ENCODE measurements at regions not wholly inside any gene's neighbourhood (a gene's known extent, or its start where the extent isn't known, plus 50 kb on each side); places are given as distances from the start of the nearest gene placed in this dataset.

- Histone ChIP-seq H3K4me1 (ENCODE audit: control insufficient read depth, extremely low read depth, insufficient read depth, low read length) (no peaks in the 10 kb centered on the region), H3K36me3 (ENCODE audit: control insufficient read depth, insufficient read depth, low read length) (no peaks in the 10 kb centered on the region), H3K27me3 (ENCODE audit: control insufficient read depth, insufficient read depth, low read length) (no peaks in the 10 kb centered on the region), H3K27ac (ENCODE audit: insufficient read depth, low read length) (no peak overlapping the region), H3K9me3 (ENCODE audit: control insufficient read depth, insufficient read depth, low read depth, low read length) (no peaks in the 10 kb centered on the region), H4K20me1 (ENCODE audit: control insufficient read depth, extremely low read depth, insufficient read depth, low read length) (no peaks in the 10 kb centered on the region), H3K4me3 (replicated peaks in 1 of 4; ENCODE audit: control extremely low read depth in 1 of 4, insufficient read depth in 1 of 4, low read depth in 3 of 4, low read length in 4 of 4) (no peak overlapping the region), H3K79me2 (ENCODE audit: control insufficient read depth, insufficient read depth, low read length) (no peaks in the 10 kb centered on the region), H3K9ac (ENCODE audit: insufficient read depth, low read length) (no peak overlapping the region), H3K4me2 (ENCODE audit: extremely low read depth, insufficient read depth, low read length) (no peak overlapping the region), H2AFZ (ENCODE audit: low read length) (no peak overlapping the region)
- TF ChIP-seq EZH2 (IDR thresholded peaks at IDR 0.05; ENCODE audit: low read length, missing control alignments) (no peak), CTCF (conservative IDR thresholded peaks at IDR 0.05 in 1 of 2, IDR thresholded peaks at IDR 0.05 in 1 of 2; ENCODE audit: low read depth in 1 of 2, low read length in 2 of 2) (no peak)
- DNase-seq (ENCODE audit: low read depth in 2 of 2): no peak
Observed at GRCh38 chr6:87923389-87924050, 124.1 kb upstream of the SPACA1 start.

- no peak overlapping the region for H3K4me3 ChIP-seq (replicated peaks in 1 of 4; ENCODE audit: control extremely low read depth in 1 of 4, insufficient read depth in 1 of 4, low read depth in 3 of 4, low read length in 4 of 4)
- H4K20me1 ChIP-seq (ENCODE audit: control insufficient read depth, extremely low read depth, insufficient read depth, low read length): no peaks in the 10 kb centered on the region
- H3K79me2 ChIP-seq (ENCODE audit: control insufficient read depth, insufficient read depth, low read length): no peaks in the 10 kb centered on the region
- no peaks in the 10 kb centered on the region for H3K4me1 ChIP-seq (ENCODE audit: control insufficient read depth, extremely low read depth, insufficient read depth, low read length)
- no peaks in the 10 kb centered on the region for H3K36me3 ChIP-seq (ENCODE audit: control insufficient read depth, insufficient read depth, low read length)
- H3K9me3 ChIP-seq (ENCODE audit: control insufficient read depth, insufficient read depth, low read depth, low read length): no peaks in the 10 kb centered on the region
- no peak overlapping the region for H2AFZ ChIP-seq (ENCODE audit: low read length)
- no peak overlapping the region for H3K27ac ChIP-seq (ENCODE audit: insufficient read depth, low read length)
- H3K9ac ChIP-seq (ENCODE audit: insufficient read depth, low read length): no peak overlapping the region
- H3K27me3 ChIP-seq (ENCODE audit: control insufficient read depth, insufficient read depth, low read length): no peaks in the 10 kb centered on the region
- H3K4me2 ChIP-seq (ENCODE audit: extremely low read depth, insufficient read depth, low read length): no peak overlapping the region
- TF ChIP-seq CTCF (conservative IDR thresholded peaks at IDR 0.05 in 1 of 2, IDR thresholded peaks at IDR 0.05 in 1 of 2; ENCODE audit: low read depth in 1 of 2, low read length in 2 of 2) (no peak), EZH2 (IDR thresholded peaks at IDR 0.05; ENCODE audit: low read length, missing control alignments) (no peak)
- DNase-seq (ENCODE audit: low read depth in 2 of 2): no peak
Observed at GRCh38 chr6:87922947-87923330, 124.7 kb upstream of the SPACA1 start.

GRCh38 chr6:87922196-87922946 lies 125.3 kb upstream of the SPACA1 start:
- H3K9ac ChIP-seq (ENCODE audit: insufficient read depth, low read length): no peak overlapping the region
- H3K79me2 ChIP-seq (ENCODE audit: control insufficient read depth, insufficient read depth, low read length): no peaks in the 10 kb centered on the region
- H4K20me1 ChIP-seq (ENCODE audit: control insufficient read depth, extremely low read depth, insufficient read depth, low read length): no peaks in the 10 kb centered on the region
- DNase-seq (ENCODE audit: low read depth in 2 of 2): no peak
- H3K27ac ChIP-seq (ENCODE audit: insufficient read depth, low read length): no peak overlapping the region
- no peaks in the 10 kb centered on the region for H3K9me3 ChIP-seq (ENCODE audit: control insufficient read depth, insufficient read depth, low read depth, low read length)
- H3K4me1 ChIP-seq (ENCODE audit: control insufficient read depth, extremely low read depth, insufficient read depth, low read length): no peaks in the 10 kb centered on the region
- no peaks in the 10 kb centered on the region for H3K36me3 ChIP-seq (ENCODE audit: control insufficient read depth, insufficient read depth, low read length)
- H2AFZ ChIP-seq (ENCODE audit: low read length): no peak overlapping the region
- H3K4me2 ChIP-seq (ENCODE audit: extremely low read depth, insufficient read depth, low read length): no peak overlapping the region
- TF ChIP-seq EZH2 (IDR thresholded peaks at IDR 0.05; ENCODE audit: low read length, missing control alignments) (no peak), CTCF (conservative IDR thresholded peaks at IDR 0.05 in 1 of 2, IDR thresholded peaks at IDR 0.05 in 1 of 2; ENCODE audit: low read depth in 1 of 2, low read length in 2 of 2) (no peak)
- H3K27me3 ChIP-seq (ENCODE audit: control insufficient read depth, insufficient read depth, low read length): no peaks in the 10 kb centered on the region
- H3K4me3 ChIP-seq (replicated peaks in 1 of 4; ENCODE audit: control extremely low read depth in 1 of 4, insufficient read depth in 1 of 4, low read depth in 3 of 4, low read length in 4 of 4): no peak overlapping the region
